ENCODE measurements at regions not wholly inside any gene's neighbourhood (a gene's known extent, or its start where the extent isn't known, plus 50 kb on each side); places are given as distances from the start of the nearest gene placed in this dataset.

GRCh38 chr4:54558889-54559677 is 98.7 kb upstream of the KIT start:
- TF ChIP-seq POLR2A (IDR thresholded peaks at IDR 0.05; ENCODE audit: control extremely low read depth in 1 of 2, low read depth in 2 of 2, low read length in 2 of 2) (no peak), CTCF (IDR thresholded peaks at IDR 0.05; ENCODE audit: control extremely low read depth in 1 of 3, insufficient read depth in 1 of 3, low read depth in 1 of 3, low read length in 3 of 3) (no peak), RXRA (IDR thresholded peaks at IDR 0.05; ENCODE audit: insufficient read depth, low read depth, low read length) (no peak), JUN (IDR thresholded peaks at IDR 0.05; ENCODE audit: low read depth, low read length) (no peak), RAD21 (IDR thresholded peaks at IDR 0.05 in 1 of 2, conservative IDR thresholded peaks at IDR 0.05 in 1 of 2; ENCODE audit: low read depth in 2 of 2, low read length in 2 of 2) (no peak), TCF12 (IDR thresholded peaks at IDR 0.05; ENCODE audit: low read depth, low read length) (no peak), YY1 (IDR thresholded peaks at IDR 0.05; ENCODE audit: low read depth, low read length) (no peak), EGR1 (IDR thresholded peaks at IDR 0.05; ENCODE audit: borderline replicate concordance, low read depth, low read length) (no peak), EZH2 (IDR thresholded peaks at IDR 0.05; ENCODE audit: low read depth, low read length, severe bottlenecking) (no peak), GABPA (IDR thresholded peaks at IDR 0.05; ENCODE audit: borderline replicate concordance, insufficient read depth, low read length) (no peak), HDAC2 (IDR thresholded peaks at IDR 0.05; ENCODE audit: borderline replicate concordance in 1 of 2, low read depth in 2 of 2, low read length in 2 of 2) (no peak), ATF3 (IDR thresholded peaks at IDR 0.05; ENCODE audit: insufficient read depth, low read depth, low read length) (no peak), POU5F1 (IDR thresholded peaks at IDR 0.05; ENCODE audit: low read depth, low read length) (no peak), NRF1 (IDR thresholded peaks at IDR 0.05; ENCODE audit: low read depth, low read length) (no peak)
